Stimulated activated CD4-positive, alpha-beta T cell treated with anti-CD3 and anti-CD28 coated beads, Interleukin-4, amount 100 ng/mL, for 48 hours (primary cell): ENCODE measurements at regions not wholly inside any gene's neighbourhood (a gene's known extent, or its start where the extent isn't known, plus 50 kb on each side); places are given as distances from the start of the nearest gene placed in this dataset.
A peak's percentile ranks its signal among the peaks of the same experiment; 100 is the strongest.
"Not testable (repeated sequence)": the region's sequence is repeated elsewhere in the genome, so short reads cannot be mapped to it uniquely, and the experiment has no call there.

Experiments used
- DNase-seq, 2 donors: peaks; one replicate each; pipeline ENCODE4 v3.0.0-alpha.2; 2020; ENCODE audit warnings: low read depth in 2 of 2

- DNase-seq, result no peak
Measured at GRCh38 chr18:51248685-51249084, 51.2 kb upstream of the MEX3C start.

GRCh38 chr18:51250006-51250405, 52.5 kb upstream of the MEX3C start:
- no peak for DNase-seq

GRCh38 chr18:51250458-51251024, 53.1 kb upstream of the MEX3C start:
- no peak for DNase-seq

GRCh38 chr18:51251625-51252024, 54.1 kb upstream of the MEX3C start:
- DNase-seq, result no peak

GRCh38 chr18:51253476-51253875, 56.0 kb upstream of the MEX3C start:
- no peak for DNase-seq

- DNase-seq, result no peak
Measured at GRCh38 chr18:51255693-51256092, 58.2 kb upstream of the MEX3C start.

GRCh38 chr18:51257150-51257549, 59.7 kb upstream of the MEX3C start:
- no peak for DNase-seq

- DNase-seq, result no peak
Measured at GRCh38 chr18:51260118-51260517, 62.6 kb upstream of the MEX3C start.

- DNase-seq, result not testable (repeated sequence)
Measured at GRCh38 chr18:51266077-51266476, 68.6 kb upstream of the MEX3C start.

- DNase-seq, result no peak
Measured at GRCh38 chr18:51266773-51267172, 69.3 kb upstream of the MEX3C start.

- no peak for DNase-seq
Measured at GRCh38 chr18:51273437-51273836, 76.0 kb upstream of the MEX3C start.

- DNase-seq, result no peak
Measured at GRCh38 chr18:51275712-51276476, 78.4 kb upstream of the MEX3C start.

- peak; percentile 39 to 51 for DNase-seq
Measured at GRCh38 chr18:51278045-51278649, 80.7 kb upstream of the MEX3C start.

- DNase-seq, result no peak
Measured at GRCh38 chr18:51279367-51279984, 82.0 kb upstream of the MEX3C start.

- no peak for DNase-seq
Measured at GRCh38 chr18:51287818-51288508, 90.5 kb upstream of the MEX3C start.

GRCh38 chr18:51288582-51288981, 91.1 kb upstream of the MEX3C start:
- DNase-seq, result no peak

- DNase-seq, result no peak
Measured at GRCh38 chr18:51290860-51291259, 93.4 kb upstream of the MEX3C start.

GRCh38 chr18:51300912-51301311, 103.4 kb upstream of the MEX3C start:
- DNase-seq, result no peak

GRCh38 chr18:51301376-51301775, 103.9 kb upstream of the MEX3C start:
- no peak for DNase-seq

GRCh38 chr18:51316677-51317076, 119.2 kb upstream of the MEX3C start:
- DNase-seq, result no peak

GRCh38 chr18:51321696-51322095, 124.2 kb upstream of the MEX3C start:
- no peak for DNase-seq

- no peak for DNase-seq
Measured at GRCh38 chr18:51323961-51324360, 126.5 kb upstream of the MEX3C start.
